ENCODE measurements at regions not wholly inside any gene's neighbourhood (a gene's known extent, or its start where the extent isn't known, plus 50 kb on each side); places are given as distances from the start of the nearest gene placed in this dataset.

- Histone ChIP-seq H3K9me3 (ENCODE audit: control insufficient read depth in 2 of 2, low read length in 2 of 2) (no peaks in the 10 kb centered on the region), H3K9ac (ENCODE audit: low read depth in 1 of 2, low read length in 2 of 2) (no peak overlapping the region), H3K27ac (ENCODE audit: low read depth in 2 of 2, low read length in 2 of 2) (no peak overlapping the region), H3K36me3 (ENCODE audit: control insufficient read depth in 2 of 2, insufficient read depth in 2 of 2, low read length in 2 of 2) (no peaks in the 10 kb centered on the region), H3K27me3 (ENCODE audit: control insufficient read depth in 2 of 2, insufficient read depth in 2 of 2, low read length in 2 of 2) (no peaks in the 10 kb centered on the region), H3K4me1 (ENCODE audit: control insufficient read depth in 2 of 2, insufficient read depth in 2 of 2, low read length in 2 of 2) (no peaks in the 10 kb centered on the region), H3K4me3 (ENCODE audit: low read length in 2 of 2) (no peak overlapping the region)
Measured at GRCh38 chr2:40543381-40543780, 91.5 kb upstream of the SLC8A1 start.

GRCh38 chr2:40544072-40544471, 92.2 kb upstream of the SLC8A1 start:
- Histone ChIP-seq H3K36me3 (ENCODE audit: control insufficient read depth in 2 of 2, insufficient read depth in 2 of 2, low read length in 2 of 2) (no peaks in the 10 kb centered on the region), H3K9ac (ENCODE audit: low read depth in 1 of 2, low read length in 2 of 2) (no peak overlapping the region), H3K4me1 (ENCODE audit: control insufficient read depth in 2 of 2, insufficient read depth in 2 of 2, low read length in 2 of 2) (no peaks in the 10 kb centered on the region), H3K9me3 (ENCODE audit: control insufficient read depth in 2 of 2, low read length in 2 of 2) (no peaks in the 10 kb centered on the region), H3K27ac (ENCODE audit: low read depth in 2 of 2, low read length in 2 of 2) (no peak overlapping the region), H3K27me3 (ENCODE audit: control insufficient read depth in 2 of 2, insufficient read depth in 2 of 2, low read length in 2 of 2) (no peaks in the 10 kb centered on the region), H3K4me3 (ENCODE audit: low read length in 2 of 2) (no peak overlapping the region)

GRCh38 chr2:40545645-40546044, 93.8 kb upstream of the SLC8A1 start:
- H3K36me3 ChIP-seq (ENCODE audit: control insufficient read depth in 2 of 2, insufficient read depth in 2 of 2, low read length in 2 of 2): no peaks in the 10 kb centered on the region
- no peak overlapping the region for H3K4me3 ChIP-seq (ENCODE audit: low read length in 2 of 2)
- no peaks in the 10 kb centered on the region for H3K9me3 ChIP-seq (ENCODE audit: control insufficient read depth in 2 of 2, low read length in 2 of 2)
- H3K9ac ChIP-seq (ENCODE audit: low read depth in 1 of 2, low read length in 2 of 2): no peak overlapping the region
- H3K27me3 ChIP-seq (ENCODE audit: control insufficient read depth in 2 of 2, insufficient read depth in 2 of 2, low read length in 2 of 2): no peaks in the 10 kb centered on the region
- no peaks in the 10 kb centered on the region for H3K4me1 ChIP-seq (ENCODE audit: control insufficient read depth in 2 of 2, insufficient read depth in 2 of 2, low read length in 2 of 2)
- no peak overlapping the region for H3K27ac ChIP-seq (ENCODE audit: low read depth in 2 of 2, low read length in 2 of 2)

- no peaks in the 10 kb centered on the region for H3K9me3 ChIP-seq (ENCODE audit: control insufficient read depth in 2 of 2, low read length in 2 of 2)
- H3K4me1 ChIP-seq (ENCODE audit: control insufficient read depth in 2 of 2, insufficient read depth in 2 of 2, low read length in 2 of 2): no peaks in the 10 kb centered on the region
- H3K9ac ChIP-seq (ENCODE audit: low read depth in 1 of 2, low read length in 2 of 2): no peak overlapping the region
- H3K27me3 ChIP-seq (ENCODE audit: control insufficient read depth in 2 of 2, insufficient read depth in 2 of 2, low read length in 2 of 2): no peaks in the 10 kb centered on the region
- no peaks in the 10 kb centered on the region for H3K36me3 ChIP-seq (ENCODE audit: control insufficient read depth in 2 of 2, insufficient read depth in 2 of 2, low read length in 2 of 2)
- no peak overlapping the region for H3K27ac ChIP-seq (ENCODE audit: low read depth in 2 of 2, low read length in 2 of 2)
- H3K4me3 ChIP-seq (ENCODE audit: low read length in 2 of 2): no peak overlapping the region
Measured at GRCh38 chr2:40546439-40547191, 94.7 kb upstream of the SLC8A1 start.

- no peak overlapping the region for H3K9ac ChIP-seq (ENCODE audit: low read depth in 1 of 2, low read length in 2 of 2)
- H3K36me3 ChIP-seq (ENCODE audit: control insufficient read depth in 2 of 2, insufficient read depth in 2 of 2, low read length in 2 of 2): no peaks in the 10 kb centered on the region
- H3K4me1 ChIP-seq (ENCODE audit: control insufficient read depth in 2 of 2, insufficient read depth in 2 of 2, low read length in 2 of 2): no peaks in the 10 kb centered on the region
- H3K9me3 ChIP-seq (ENCODE audit: control insufficient read depth in 2 of 2, low read length in 2 of 2): no peaks in the 10 kb centered on the region
- H3K27me3 ChIP-seq (ENCODE audit: control insufficient read depth in 2 of 2, insufficient read depth in 2 of 2, low read length in 2 of 2): no peaks in the 10 kb centered on the region
- no peak overlapping the region for H3K4me3 ChIP-seq (ENCODE audit: low read length in 2 of 2)
- no peak overlapping the region for H3K27ac ChIP-seq (ENCODE audit: low read depth in 2 of 2, low read length in 2 of 2)
Measured at GRCh38 chr2:40548521-40548920, 96.6 kb upstream of the SLC8A1 start.

- Histone ChIP-seq H3K9me3 (ENCODE audit: control insufficient read depth in 2 of 2, low read length in 2 of 2) (no peaks in the 10 kb centered on the region), H3K27me3 (ENCODE audit: control insufficient read depth in 2 of 2, insufficient read depth in 2 of 2, low read length in 2 of 2) (no peaks in the 10 kb centered on the region), H3K27ac (ENCODE audit: low read depth in 2 of 2, low read length in 2 of 2) (no peak overlapping the region), H3K4me1 (ENCODE audit: control insufficient read depth in 2 of 2, insufficient read depth in 2 of 2, low read length in 2 of 2) (no peaks in the 10 kb centered on the region), H3K4me3 (ENCODE audit: low read length in 2 of 2) (no peak overlapping the region), H3K36me3 (ENCODE audit: control insufficient read depth in 2 of 2, insufficient read depth in 2 of 2, low read length in 2 of 2) (no peaks in the 10 kb centered on the region), H3K9ac (ENCODE audit: low read depth in 1 of 2, low read length in 2 of 2) (no peak overlapping the region)
Measured at GRCh38 chr2:40550085-40550484, 98.2 kb upstream of the SLC8A1 start.

- H3K9me3 ChIP-seq (ENCODE audit: control insufficient read depth in 2 of 2, low read length in 2 of 2): no peaks in the 10 kb centered on the region
- no peaks in the 10 kb centered on the region for H3K36me3 ChIP-seq (ENCODE audit: control insufficient read depth in 2 of 2, insufficient read depth in 2 of 2, low read length in 2 of 2)
- H3K27me3 ChIP-seq (ENCODE audit: control insufficient read depth in 2 of 2, insufficient read depth in 2 of 2, low read length in 2 of 2): no peaks in the 10 kb centered on the region
- no peak overlapping the region for H3K27ac ChIP-seq (ENCODE audit: low read depth in 2 of 2, low read length in 2 of 2)
- no peak overlapping the region for H3K4me3 ChIP-seq (ENCODE audit: low read length in 2 of 2)
- no peaks in the 10 kb centered on the region for H3K4me1 ChIP-seq (ENCODE audit: control insufficient read depth in 2 of 2, insufficient read depth in 2 of 2, low read length in 2 of 2)
- H3K9ac ChIP-seq (ENCODE audit: low read depth in 1 of 2, low read length in 2 of 2): no peak overlapping the region
Measured at GRCh38 chr2:40551081-40551480, 99.2 kb upstream of the SLC8A1 start.

GRCh38 chr2:40554665-40555294, 102.9 kb upstream of the SLC8A1 start:
- no peak overlapping the region for H3K27ac ChIP-seq (ENCODE audit: low read depth in 2 of 2, low read length in 2 of 2)
- H3K9ac ChIP-seq (ENCODE audit: low read depth in 1 of 2, low read length in 2 of 2): no peak overlapping the region
- no peaks in the 10 kb centered on the region for H3K36me3 ChIP-seq (ENCODE audit: control insufficient read depth in 2 of 2, insufficient read depth in 2 of 2, low read length in 2 of 2)
- no peaks in the 10 kb centered on the region for H3K27me3 ChIP-seq (ENCODE audit: control insufficient read depth in 2 of 2, insufficient read depth in 2 of 2, low read length in 2 of 2)
- H3K9me3 ChIP-seq (ENCODE audit: control insufficient read depth in 2 of 2, low read length in 2 of 2): no peaks in the 10 kb centered on the region
- H3K4me1 ChIP-seq (ENCODE audit: control insufficient read depth in 2 of 2, insufficient read depth in 2 of 2, low read length in 2 of 2): no peaks in the 10 kb centered on the region
- H3K4me3 ChIP-seq (ENCODE audit: low read length in 2 of 2): no peak overlapping the region

GRCh38 chr2:40556293-40556692, 104.4 kb upstream of the SLC8A1 start:
- H3K4me3 ChIP-seq (ENCODE audit: low read length in 2 of 2): no peak overlapping the region
- H3K27me3 ChIP-seq (ENCODE audit: control insufficient read depth in 2 of 2, insufficient read depth in 2 of 2, low read length in 2 of 2): no peaks in the 10 kb centered on the region
- H3K9ac ChIP-seq (ENCODE audit: low read depth in 1 of 2, low read length in 2 of 2): no peak overlapping the region
- no peaks in the 10 kb centered on the region for H3K4me1 ChIP-seq (ENCODE audit: control insufficient read depth in 2 of 2, insufficient read depth in 2 of 2, low read length in 2 of 2)
- H3K9me3 ChIP-seq (ENCODE audit: control insufficient read depth in 2 of 2, low read length in 2 of 2): no peaks in the 10 kb centered on the region
- H3K27ac ChIP-seq (ENCODE audit: low read depth in 2 of 2, low read length in 2 of 2): no peak overlapping the region
- H3K36me3 ChIP-seq (ENCODE audit: control insufficient read depth in 2 of 2, insufficient read depth in 2 of 2, low read length in 2 of 2): no peaks in the 10 kb centered on the region

- Histone ChIP-seq H3K27me3 (ENCODE audit: control insufficient read depth in 2 of 2, insufficient read depth in 2 of 2, low read length in 2 of 2) (no peaks in the 10 kb centered on the region), H3K36me3 (ENCODE audit: control insufficient read depth in 2 of 2, insufficient read depth in 2 of 2, low read length in 2 of 2) (no peaks in the 10 kb centered on the region), H3K27ac (ENCODE audit: low read depth in 2 of 2, low read length in 2 of 2) (no peak overlapping the region), H3K9me3 (ENCODE audit: control insufficient read depth in 2 of 2, low read length in 2 of 2) (no peaks in the 10 kb centered on the region), H3K4me1 (ENCODE audit: control insufficient read depth in 2 of 2, insufficient read depth in 2 of 2, low read length in 2 of 2) (no peaks in the 10 kb centered on the region), H3K9ac (ENCODE audit: low read depth in 1 of 2, low read length in 2 of 2) (no peak overlapping the region), H3K4me3 (ENCODE audit: low read length in 2 of 2) (no peak overlapping the region)
Measured at GRCh38 chr2:40556739-40557138, 104.8 kb upstream of the SLC8A1 start.

Data from mucosa of rectum (tissue), 2 donors.